ENCODE measurements at regions not wholly inside any gene's neighbourhood (a gene's known extent, or its start where the extent isn't known, plus 50 kb on each side); places are given as distances from the start of the nearest gene placed in this dataset.

DNA sequence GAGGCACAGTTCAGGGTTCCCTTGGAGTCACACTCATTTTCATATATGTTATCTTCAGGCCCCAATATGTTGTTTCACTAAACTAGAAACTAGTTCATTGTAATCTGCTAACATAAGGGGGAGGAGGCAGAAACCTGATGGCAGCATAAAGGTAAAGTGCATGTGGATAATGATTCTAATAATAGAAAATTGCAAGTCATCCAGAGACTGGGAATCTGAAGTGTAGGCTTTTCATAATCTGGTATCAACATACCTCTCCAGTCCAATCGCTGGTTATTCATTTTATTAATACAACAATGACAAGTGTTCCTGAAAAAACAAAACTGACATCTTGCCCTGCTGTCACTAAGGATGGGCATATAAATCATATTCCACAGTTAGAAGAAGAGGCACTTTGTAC lies 326.3 kb upstream of the ZNF804A start:
- H3K36me3 ChIP-seq (ENCODE audit: control insufficient read depth, insufficient read depth, low read length): no peaks in the 10 kb centered on the region

GRCh38 chr2:184294831-184295230 lies 303.5 kb upstream of the ZNF804A start:
- WGBS (ENCODE audit: insufficient coverage): 33% methylated on average over 1 of the region's 2 CpGs

More for the DNA sequence above, 326.3 kb upstream of the ZNF804A start:
- no CpG with 5 or more reads among the region's 1 CpG for WGBS (ENCODE audit: insufficient coverage)
- no peaks in the 10 kb centered on the region for H3K9me3 ChIP-seq (ENCODE audit: control insufficient read depth, insufficient read depth, low read length)
- H3K27ac ChIP-seq (ENCODE audit: low read depth, low read length): no peak overlapping the region
- H3K4me1 ChIP-seq (ENCODE audit: control insufficient read depth, insufficient read depth, low read length): no peaks in the 10 kb centered on the region
- DNase-seq (ENCODE audit: low read depth in 4 of 6, low spot score in 6 of 6): no peak
- no peak overlapping the region for H3K4me3 ChIP-seq (ENCODE audit: low read depth, low read length)
- H3K27me3 ChIP-seq (ENCODE audit: control insufficient read depth, insufficient read depth, low read length): no peaks in the 10 kb centered on the region

GRCh38 chr2:184297085-184297484 lies 301.2 kb upstream of the ZNF804A start:
- no peaks in the 10 kb centered on the region for H3K4me1 ChIP-seq (ENCODE audit: control insufficient read depth, insufficient read depth, low read length)
- H3K27me3 ChIP-seq (ENCODE audit: control insufficient read depth, insufficient read depth, low read length): no peaks in the 10 kb centered on the region
- H3K27ac ChIP-seq (ENCODE audit: low read depth, low read length): no peak overlapping the region
- WGBS (ENCODE audit: insufficient coverage): no CpG with 5 or more reads among the region's 2 CpGs
- no peaks in the 10 kb centered on the region for H3K36me3 ChIP-seq (ENCODE audit: control insufficient read depth, insufficient read depth, low read length)
- no peak overlapping the region for H3K4me3 ChIP-seq (ENCODE audit: low read depth, low read length)
- no peaks in the 10 kb centered on the region for H3K9me3 ChIP-seq (ENCODE audit: control insufficient read depth, insufficient read depth, low read length)
- no peak for DNase-seq (ENCODE audit: low read depth in 4 of 6, low spot score in 6 of 6)

More at GRCh38 chr2:184294831-184295230, 303.5 kb upstream of the ZNF804A start:
- H3K27me3 ChIP-seq (ENCODE audit: control insufficient read depth, insufficient read depth, low read length): no peaks in the 10 kb centered on the region
- no peaks in the 10 kb centered on the region for H3K36me3 ChIP-seq (ENCODE audit: control insufficient read depth, insufficient read depth, low read length)
- no peak overlapping the region for H3K4me3 ChIP-seq (ENCODE audit: low read depth, low read length)
- H3K9me3 ChIP-seq (ENCODE audit: control insufficient read depth, insufficient read depth, low read length): no peaks in the 10 kb centered on the region
- no peak overlapping the region for H3K27ac ChIP-seq (ENCODE audit: low read depth, low read length)
- peak in 1 of 6 donors; percentile 75 for DNase-seq (ENCODE audit: low read depth in 4 of 6, low spot score in 6 of 6)
- no peaks in the 10 kb centered on the region for H3K4me1 ChIP-seq (ENCODE audit: control insufficient read depth, insufficient read depth, low read length)

DNA sequence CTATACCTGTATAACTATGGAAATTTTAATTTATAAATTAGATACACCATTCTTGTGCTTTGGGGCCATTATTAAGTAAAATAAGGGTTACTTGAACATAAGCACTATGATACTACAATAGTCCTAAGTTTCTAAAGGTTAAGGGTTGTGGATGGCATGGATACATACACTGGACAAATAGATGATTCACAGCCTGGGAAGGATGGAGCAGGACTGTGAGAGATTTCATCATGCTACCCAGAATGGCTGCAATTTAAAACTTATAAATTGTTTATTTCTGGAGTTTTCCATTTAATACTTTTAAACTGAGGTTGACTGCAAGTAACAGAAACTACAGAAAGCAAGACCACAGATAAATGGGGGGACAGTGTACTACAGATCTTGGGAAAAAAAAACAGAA lies 295.8 kb upstream of the ZNF804A start:
- Histone ChIP-seq H3K4me3 (ENCODE audit: low read depth, low read length) (no peak overlapping the region), H3K9me3 (ENCODE audit: control insufficient read depth, insufficient read depth, low read length) (no peaks in the 10 kb centered on the region), H3K36me3 (ENCODE audit: control insufficient read depth, insufficient read depth, low read length) (no peaks in the 10 kb centered on the region), H3K27ac (ENCODE audit: low read depth, low read length) (no peak overlapping the region), H3K27me3 (ENCODE audit: control insufficient read depth, insufficient read depth, low read length) (no peaks in the 10 kb centered on the region), H3K4me1 (ENCODE audit: control insufficient read depth, insufficient read depth, low read length) (no peaks in the 10 kb centered on the region)
- DNase-seq (ENCODE audit: low read depth in 4 of 6, low spot score in 6 of 6): no peak

DNA sequence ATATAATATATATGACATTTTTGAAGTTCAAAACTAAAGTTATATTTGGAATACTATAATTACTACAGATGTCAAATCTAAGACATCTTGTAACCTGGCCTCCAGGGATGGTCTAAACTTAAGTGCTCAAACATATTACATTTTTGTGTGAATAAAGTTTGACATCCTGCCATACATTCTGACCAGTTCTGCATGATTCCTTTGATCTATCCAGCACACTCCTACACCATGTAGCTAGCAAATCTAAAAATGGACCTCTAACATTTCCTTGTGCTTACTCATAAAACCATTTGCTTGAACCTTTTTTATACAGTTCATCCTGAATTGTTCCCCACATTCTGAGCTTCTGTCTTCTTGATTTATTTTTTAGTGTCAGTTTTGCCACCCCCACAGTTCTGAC lies 294.3 kb upstream of the ZNF804A start:
- Histone ChIP-seq H3K36me3 (ENCODE audit: control insufficient read depth, insufficient read depth, low read length) (no peaks in the 10 kb centered on the region), H3K27me3 (ENCODE audit: control insufficient read depth, insufficient read depth, low read length) (no peaks in the 10 kb centered on the region), H3K9me3 (ENCODE audit: control insufficient read depth, insufficient read depth, low read length) (no peaks in the 10 kb centered on the region), H3K4me1 (ENCODE audit: control insufficient read depth, insufficient read depth, low read length) (no peaks in the 10 kb centered on the region), H3K27ac (ENCODE audit: low read depth, low read length) (no peak overlapping the region), H3K4me3 (ENCODE audit: low read depth, low read length) (no peak overlapping the region)
- DNase-seq (ENCODE audit: low read depth in 4 of 6, low spot score in 6 of 6): no peak

DNA sequence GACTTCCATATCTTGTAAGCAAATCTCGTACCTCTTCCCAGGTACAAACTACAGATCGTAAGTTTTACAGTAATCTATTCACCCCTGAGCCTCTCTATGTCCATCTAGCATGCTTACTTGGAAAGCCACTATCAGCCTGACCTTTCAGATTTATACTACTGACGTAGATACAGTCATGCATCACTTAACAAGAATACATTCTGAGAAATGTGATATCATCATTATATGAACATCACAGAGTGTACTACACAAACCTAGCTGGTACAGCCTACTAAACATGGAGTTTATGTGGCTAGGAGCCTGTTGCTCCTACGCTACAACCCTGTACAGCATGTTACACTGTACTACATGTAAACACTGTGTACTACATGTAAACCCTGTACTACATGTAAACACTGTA lies 293.2 kb upstream of the ZNF804A start:
- no CpG with 5 or more reads among the region's 4 CpGs for WGBS (ENCODE audit: insufficient coverage)
- Histone ChIP-seq H3K27ac (ENCODE audit: low read depth, low read length) (no peak overlapping the region), H3K27me3 (ENCODE audit: control insufficient read depth, insufficient read depth, low read length) (no peaks in the 10 kb centered on the region), H3K36me3 (ENCODE audit: control insufficient read depth, insufficient read depth, low read length) (no peaks in the 10 kb centered on the region), H3K9me3 (ENCODE audit: control insufficient read depth, insufficient read depth, low read length) (no peaks in the 10 kb centered on the region), H3K4me3 (ENCODE audit: low read depth, low read length) (no peak overlapping the region), H3K4me1 (ENCODE audit: control insufficient read depth, insufficient read depth, low read length) (no peaks in the 10 kb centered on the region)
- no peak for DNase-seq (ENCODE audit: low read depth in 4 of 6, low spot score in 6 of 6)

DNA sequence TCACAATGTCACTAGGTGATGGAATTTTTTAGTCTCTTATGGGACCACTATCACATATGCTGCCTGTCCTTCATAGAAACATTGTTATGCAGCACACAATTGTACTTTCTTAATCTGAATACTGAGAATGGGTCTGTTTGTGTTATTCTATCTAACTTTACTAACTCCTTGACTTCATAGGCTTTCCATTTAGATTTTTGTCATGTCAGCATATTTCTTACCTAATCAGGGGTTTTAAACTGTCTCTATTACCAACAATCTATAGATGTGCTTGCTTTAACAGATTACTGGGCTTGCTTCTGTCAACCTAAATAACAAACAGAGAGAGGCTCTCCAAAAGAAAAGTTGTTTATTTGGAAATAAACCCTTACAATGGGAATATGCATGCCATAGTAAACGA lies 289.6 kb upstream of the ZNF804A start:
- DNase-seq (ENCODE audit: low read depth in 4 of 6, low spot score in 6 of 6): no peak
- no peak overlapping the region for H3K4me3 ChIP-seq (ENCODE audit: low read depth, low read length)
- H3K9me3 ChIP-seq (ENCODE audit: control insufficient read depth, insufficient read depth, low read length): no peaks in the 10 kb centered on the region
- H3K4me1 ChIP-seq (ENCODE audit: control insufficient read depth, insufficient read depth, low read length): no peaks in the 10 kb centered on the region
- no peaks in the 10 kb centered on the region for H3K36me3 ChIP-seq (ENCODE audit: control insufficient read depth, insufficient read depth, low read length)
- H3K27ac ChIP-seq (ENCODE audit: low read depth, low read length): no peak overlapping the region
- no CpG with 5 or more reads among the region's 1 CpG for WGBS (ENCODE audit: insufficient coverage)
- H3K27me3 ChIP-seq (ENCODE audit: control insufficient read depth, insufficient read depth, low read length): no peaks in the 10 kb centered on the region

GRCh38 chr2:184312970-184313369 lies 285.4 kb upstream of the ZNF804A start:
- DNase-seq (ENCODE audit: low read depth in 4 of 6, low spot score in 6 of 6): no peak
- H3K27me3 ChIP-seq (ENCODE audit: control insufficient read depth, insufficient read depth, low read length): no peaks in the 10 kb centered on the region
- H3K4me1 ChIP-seq (ENCODE audit: control insufficient read depth, insufficient read depth, low read length): no peaks in the 10 kb centered on the region
- H3K27ac ChIP-seq (ENCODE audit: low read depth, low read length): no peak overlapping the region
- WGBS (ENCODE audit: insufficient coverage): 93% methylated on average over 5 of the region's 7 CpGs
- no peak overlapping the region for H3K4me3 ChIP-seq (ENCODE audit: low read depth, low read length)
- no peaks in the 10 kb centered on the region for H3K9me3 ChIP-seq (ENCODE audit: control insufficient read depth, insufficient read depth, low read length)
- H3K36me3 ChIP-seq (ENCODE audit: control insufficient read depth, insufficient read depth, low read length): no peaks in the 10 kb centered on the region

GRCh38 chr2:184314829-184315228 lies 283.5 kb upstream of the ZNF804A start:
- no peak for DNase-seq (ENCODE audit: low read depth in 4 of 6, low spot score in 6 of 6)
- no CpG with 5 or more reads among the region's 2 CpGs for WGBS (ENCODE audit: insufficient coverage)
- no peaks in the 10 kb centered on the region for H3K36me3 ChIP-seq (ENCODE audit: control insufficient read depth, insufficient read depth, low read length)
- H3K4me1 ChIP-seq (ENCODE audit: control insufficient read depth, insufficient read depth, low read length): no peaks in the 10 kb centered on the region
- no peak overlapping the region for H3K27ac ChIP-seq (ENCODE audit: low read depth, low read length)
- H3K9me3 ChIP-seq (ENCODE audit: control insufficient read depth, insufficient read depth, low read length): no peaks in the 10 kb centered on the region
- H3K4me3 ChIP-seq (ENCODE audit: low read depth, low read length): no peak overlapping the region
- H3K27me3 ChIP-seq (ENCODE audit: control insufficient read depth, insufficient read depth, low read length): no peaks in the 10 kb centered on the region

- DNase-seq (ENCODE audit: low read depth in 4 of 6, low spot score in 6 of 6): no peak
- Histone ChIP-seq H3K9me3 (ENCODE audit: control insufficient read depth, insufficient read depth, low read length) (no peaks in the 10 kb centered on the region), H3K27me3 (ENCODE audit: control insufficient read depth, insufficient read depth, low read length) (no peaks in the 10 kb centered on the region), H3K4me3 (ENCODE audit: low read depth, low read length) (no peak overlapping the region), H3K36me3 (ENCODE audit: control insufficient read depth, insufficient read depth, low read length) (no peaks in the 10 kb centered on the region), H3K27ac (ENCODE audit: low read depth, low read length) (no peak overlapping the region), H3K4me1 (ENCODE audit: control insufficient read depth, insufficient read depth, low read length) (no peaks in the 10 kb centered on the region)
- no CpG with 5 or more reads among the region's 2 CpGs for WGBS (ENCODE audit: insufficient coverage)
These were observed 281.4 kb upstream of the ZNF804A start for GRCh38 chr2:184316921-184317320.
